WTC11 (cell line): ENCODE measurements at regions not wholly inside any gene's neighbourhood (a gene's known extent, or its start where the extent isn't known, plus 50 kb on each side); places are given as distances from the start of the nearest gene placed in this dataset.

ENCODE experiments used
- ATAC-seq: fragments of 200-7000 bp; cut with Tn5 transposase; 2 replicates; pipeline ENCODE4 v1.10.0; 2021; ENCODE audit warnings: mild to moderate bottlenecking, moderate library complexity
- CTCF ChIA-PET: fragments of 300-600 bp; sonication (Branson Sonifier 250); formaldehyde crosslinking; loops from one replicate; lab custom pipeline; 2021; ENCODE audit warnings: antibody characterized with exemption; lab: Charles Lee
- POLR2A ChIA-PET: fragments of 350-600 bp; sonication (Branson Sonifier 250); formaldehyde crosslinking; loops from one replicate; lab custom pipeline; 2021; ENCODE audit warnings: antibody characterized with exemption; lab: Charles Lee
- DNase-seq: peaks from one replicate; pipeline ENCODE4 v3.0.0; 2021; ENCODE audit warnings: low spot score
- H3K27ac Mint-ChIP-seq: 2 replicates; pipeline ENCODE4 v1.8.0; 2021; ENCODE audit warnings: mixed read lengths
- H3K27me3 Mint-ChIP-seq: 2 replicates; pipeline ENCODE4 v1.8.0; 2021; ENCODE audit warnings: low read depth, mild to moderate bottlenecking, moderate library complexity, mixed read lengths
- H3K36me3 Mint-ChIP-seq: 2 replicates; pipeline ENCODE4 v1.8.0; 2021; ENCODE audit warnings: mixed read lengths
- H3K4me1 Mint-ChIP-seq: 2 replicates; pipeline ENCODE4 v1.8.0; 2022; ENCODE audit warnings: mixed read lengths
- H3K4me3 Mint-ChIP-seq: 2 replicates; pipeline ENCODE4 v1.8.0; 2021; ENCODE audit warnings: mild to moderate bottlenecking, moderate library complexity, mixed read lengths
- H3K9me3 Mint-ChIP-seq: 2 replicates; pipeline ENCODE4 v1.8.0; 2021; ENCODE audit warnings: mixed read lengths
- AR ChIP-seq: fragments of 250-450 bp; sonication (Bioruptor Pico); IDR thresholded peaks from 2 replicates; pipeline ENCODE4 v1.9.0; 2021; ENCODE audit warnings: mild to moderate bottlenecking
- E2F1 ChIP-seq: sonication (generic); formaldehyde crosslinking; IDR thresholded peaks from 2 replicates; pipeline ENCODE4 v1.8.0; 2022; ENCODE audit warnings: mild to moderate bottlenecking, missing genetic modification reagents
- ETV6 ChIP-seq: sonication (generic); formaldehyde crosslinking; IDR thresholded peaks from 2 replicates; pipeline ENCODE4 v1.8.1; 2022; ENCODE audit warnings: mild to moderate bottlenecking, missing genetic modification reagents
- FOXP4 ChIP-seq: sonication (generic); formaldehyde crosslinking; IDR thresholded peaks from 2 replicates; pipeline ENCODE4 v1.8.0; 2022; ENCODE audit warnings: mild to moderate bottlenecking, missing genetic modification reagents
- KAT7 ChIP-seq: sonication (generic); formaldehyde crosslinking; IDR thresholded peaks from 2 replicates; pipeline ENCODE4 v1.8.1; 2023; ENCODE audit warnings: missing genetic modification reagents, mild to moderate bottlenecking, borderline replicate concordance
- MLX ChIP-seq: sonication (generic); formaldehyde crosslinking; IDR thresholded peaks from 2 replicates; pipeline ENCODE4 v1.8.1; 2023; ENCODE audit warnings: mild to moderate bottlenecking, missing genetic modification reagents, moderate library complexity
- NFE2L1 ChIP-seq: sonication (generic); formaldehyde crosslinking; IDR thresholded peaks from 2 replicates; pipeline ENCODE4 v1.8.1; 2023; ENCODE audit warnings: missing genetic modification reagents
- OVOL2 ChIP-seq: fragments of 250-450 bp; sonication (Bioruptor Pico); IDR thresholded peaks from 2 replicates; pipeline ENCODE4 v1.9.0; 2021; ENCODE audit warnings: mild to moderate bottlenecking, borderline replicate concordance
- TCF7 ChIP-seq: sonication (generic); formaldehyde crosslinking; IDR thresholded peaks from 2 replicates; pipeline ENCODE4 v1.8.0; 2022; ENCODE audit warnings: mild to moderate bottlenecking, low read depth, missing genetic modification reagents, moderate library complexity
- ZNF232 ChIP-seq: sonication (generic); formaldehyde crosslinking; IDR thresholded peaks from 2 replicates; pipeline ENCODE4 v1.8.0; 2022; ENCODE audit warnings: mild to moderate bottlenecking, missing genetic modification reagents
- ZNF532 ChIP-seq: fragments of 250-450 bp; sonication (Bioruptor Pico); IDR thresholded peaks from 2 replicates; pipeline ENCODE4 v1.9.0; 2021; ENCODE audit warnings: mild to moderate bottlenecking, borderline replicate concordance

GRCh38 chr9:1156794-1157550 lies 106.8 kb downstream of the DMRT2 start:
- ChIA-PET CTCF (no interaction called here), POLR2A (no interaction called here)
- DNase-seq: no peak
- H3K36me3 Mint-ChIP-seq: no peaks in the 10 kb centered on the region
- no peak for TF ChIP-seq NFE2L1 (CRISPR knock-in tag)
- TF ChIP-seq, all 79 proteins: peak for 0
- Mint-ChIP-seq H3K4me1 (no peaks in the 10 kb centered on the region), H3K27me3 (no peaks in the 10 kb centered on the region), H3K27ac (no peak overlapping the region), H3K9me3 (no peaks in the 10 kb centered on the region), H3K4me3 (no peak overlapping the region)
- ATAC-seq: no peak

DNA sequence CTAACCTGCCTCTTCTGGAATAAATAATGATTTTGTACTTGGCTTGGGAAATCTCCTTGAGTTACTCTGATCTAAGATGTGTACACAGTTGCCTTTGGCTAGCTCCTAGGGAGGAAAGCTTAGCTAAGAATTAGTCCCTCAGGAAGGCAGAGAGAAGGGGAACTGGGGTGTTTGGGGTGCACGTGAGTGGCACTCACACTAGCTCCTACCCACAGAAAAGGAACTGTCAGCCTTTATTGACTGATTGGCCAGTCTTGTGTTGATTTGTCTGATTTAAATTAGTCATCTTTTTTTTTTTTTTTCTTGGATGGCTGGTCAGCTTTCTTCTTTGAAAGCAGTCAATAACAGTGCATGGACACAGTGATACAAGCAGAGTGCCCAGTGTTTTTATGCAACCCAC lies 107.7 kb downstream of the DMRT2 start:
- H3K36me3 Mint-ChIP-seq: no peaks in the 10 kb centered on the region
- ChIA-PET POLR2A (no interaction called here), CTCF (no interaction called here)
- DNase-seq: no peak
- ATAC-seq: no peak
- no peaks in the 10 kb centered on the region for H3K9me3 Mint-ChIP-seq
- H3K4me1 Mint-ChIP-seq: no peaks in the 10 kb centered on the region
- no peak for TF ChIP-seq TCF7 (CRISPR knock-in tag)
- no peak for TF ChIP-seq E2F1 (CRISPR knock-in tag)
- no peak for TF ChIP-seq ZNF532 (CRISPR knock-in tag)
- no peak for TF ChIP-seq KAT7 (CRISPR knock-in tag)
- TF ChIP-seq MLX: no peak
- TF ChIP-seq AR: no peak
- no peak for TF ChIP-seq ETV6 (CRISPR knock-in tag)
- no peak for TF ChIP-seq OVOL2 (CRISPR knock-in tag)
- no peak for TF ChIP-seq ZNF232 (CRISPR knock-in tag)
- no peak for TF ChIP-seq FOXP4 (CRISPR knock-in tag)
- H3K27ac Mint-ChIP-seq: no peak overlapping the region
- H3K27me3 Mint-ChIP-seq: no peaks in the 10 kb centered on the region
- H3K4me3 Mint-ChIP-seq: no peak overlapping the region
